ENCODE measurements at regions not wholly inside any gene's neighbourhood (a gene's known extent, or its start where the extent isn't known, plus 50 kb on each side); places are given as distances from the start of the nearest gene placed in this dataset.

DNA sequence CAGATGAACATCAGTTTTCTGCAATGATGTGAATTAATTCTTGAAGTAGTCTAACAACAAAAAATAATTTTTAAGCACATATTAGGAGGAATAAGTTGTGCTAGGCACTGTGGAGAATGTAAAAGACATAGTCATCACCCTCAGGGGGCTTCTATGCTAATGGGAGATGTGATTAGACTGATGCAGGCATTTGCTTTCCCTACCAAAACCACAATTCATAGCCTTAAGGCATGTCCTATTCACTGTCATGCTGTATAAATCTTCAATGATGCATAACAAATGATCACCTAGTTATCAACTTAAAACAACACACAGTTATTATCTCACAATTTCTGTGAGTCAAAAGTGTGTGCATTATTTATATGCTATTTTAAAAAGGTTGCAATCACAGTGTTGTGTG lies 422.6 kb downstream of the MAN2A1 start:
- dilution Hi-C loops (cut with MboI; ENCODE audit: extremely low pct_ligation_motif_present, low sequenced_read_pairs): no loop called here
- H3K9me1 ChIP-seq (replicated peaks; ENCODE audit: control insufficient read depth, extremely low read depth, insufficient read depth, low read length): no peaks in the 10 kb centered on the region

More for the DNA sequence above, 422.6 kb downstream of the MAN2A1 start:
- BruUV-seq (replicated peaks): no TSS peak
- DNase-seq (ENCODE audit: low read depth, low spot score) (no peak), FAIRE-seq (no peak)
- Histone ChIP-seq H3K79me2 (ENCODE audit: control insufficient read depth, insufficient read depth, low read length) (no peaks in the 10 kb centered on the region), H3K9me3 (replicated peaks; ENCODE audit: control insufficient read depth, insufficient read depth, low read length) (peaks cover 3% of the 10 kb centered on the region), H3K4me2 (ENCODE audit: insufficient read depth, low read length) (no peak overlapping the region), H3K27ac (ENCODE audit: insufficient read depth, low read depth, low read length) (no peak overlapping the region), H3K4me3 (replicated peaks in 1 of 3; ENCODE audit: insufficient read depth in 1 of 3, low read depth in 1 of 3, low read length in 3 of 3) (no peak overlapping the region), H4K20me1 (replicated peaks; ENCODE audit: control insufficient read depth, extremely low read depth, insufficient read depth, low read length) (no peaks in the 10 kb centered on the region), H3K4me1 (ENCODE audit: control insufficient read depth, extremely low read depth, insufficient read depth, low read length) (no peaks in the 10 kb centered on the region), H2AFZ (ENCODE audit: low read depth, low read length) (no peak overlapping the region), H3K9ac (replicated peaks; ENCODE audit: extremely low read depth, insufficient read depth, low read length) (no peak overlapping the region), H3K36me3 (ENCODE audit: control insufficient read depth in 2 of 2, extremely low read depth in 1 of 2, insufficient read depth in 2 of 2, low read length in 2 of 2) (no peaks in the 10 kb centered on the region), H3K27me3 (ENCODE audit: control insufficient read depth in 2 of 2, insufficient read depth in 2 of 2, low read length in 2 of 2) (no peaks in the 10 kb centered on the region)
- no peak for TF ChIP-seq MYC (IDR thresholded peaks at IDR 0.05; ENCODE audit: low read depth, low read length)
- TF ChIP-seq, protein P1, sequence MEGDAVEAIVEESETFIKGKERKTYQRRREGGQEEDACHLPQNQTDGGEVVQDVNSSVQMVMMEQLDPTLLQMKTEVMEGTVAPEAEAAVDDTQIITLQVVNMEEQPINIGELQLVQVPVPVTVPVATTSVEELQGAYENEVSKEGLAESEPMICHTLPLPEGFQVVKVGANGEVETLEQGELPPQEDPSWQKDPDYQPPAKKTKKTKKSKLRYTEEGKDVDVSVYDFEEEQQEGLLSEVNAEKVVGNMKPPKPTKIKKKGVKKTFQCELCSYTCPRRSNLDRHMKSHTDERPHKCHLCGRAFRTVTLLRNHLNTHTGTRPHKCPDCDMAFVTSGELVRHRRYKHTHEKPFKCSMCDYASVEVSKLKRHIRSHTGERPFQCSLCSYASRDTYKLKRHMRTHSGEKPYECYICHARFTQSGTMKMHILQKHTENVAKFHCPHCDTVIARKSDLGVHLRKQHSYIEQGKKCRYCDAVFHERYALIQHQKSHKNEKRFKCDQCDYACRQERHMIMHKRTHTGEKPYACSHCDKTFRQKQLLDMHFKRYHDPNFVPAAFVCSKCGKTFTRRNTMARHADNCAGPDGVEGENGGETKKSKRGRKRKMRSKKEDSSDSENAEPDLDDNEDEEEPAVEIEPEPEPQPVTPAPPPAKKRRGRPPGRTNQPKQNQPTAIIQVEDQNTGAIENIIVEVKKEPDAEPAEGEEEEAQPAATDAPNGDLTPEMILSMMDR (IDR thresholded peaks at IDR 0.05; ENCODE audit: extremely low read depth in 1 of 2, insufficient read depth in 1 of 2, low read depth in 1 of 2, low read length in 2 of 2): no peak
- TF ChIP-seq EZH2 (IDR thresholded peaks at IDR 0.05; ENCODE audit: borderline replicate concordance, low read depth, low read length, severe bottlenecking): no peak
- no peak for TF ChIP-seq GATA2 (IDR thresholded peaks at IDR 0.05; ENCODE audit: insufficient read depth, insufficient read length, low read depth, low read length)
- TF ChIP-seq FOS (IDR thresholded peaks at IDR 0.05; ENCODE audit: borderline replicate concordance, insufficient read depth, low read length): no peak
- TF ChIP-seq JUN (IDR thresholded peaks at IDR 0.05; ENCODE audit: borderline replicate concordance, insufficient read depth, insufficient read length, low read depth): no peak
- no peak for TF ChIP-seq POLR2A (IDR thresholded peaks at IDR 0.05; ENCODE audit: low read depth, low read length)
- TF ChIP-seq POLR2AphosphoS5 (IDR thresholded peaks at IDR 0.05; ENCODE audit: insufficient read depth, low read depth, low read length): no peak
- no peak for TF ChIP-seq MAX (IDR thresholded peaks at IDR 0.05; ENCODE audit: insufficient read depth, insufficient read length)
- intact Hi-C loops (cut with micrococcal nuclease): no loop called here
- ChIA-PET CTCF (no interaction called here), POLR2A (no interaction called here)

Measured in endothelial cell of umbilical vein (primary cell).